ENCODE measurements at regions not wholly inside any gene's neighbourhood (a gene's known extent, or its start where the extent isn't known, plus 50 kb on each side); places are given as distances from the start of the nearest gene placed in this dataset.

GRCh38 chr12:94767956-94768355, 117.6 kb upstream of the TMCC3 start:
- no peaks in the 10 kb centered on the region for H3K9me2 ChIP-seq (replicated peaks; ENCODE audit: insufficient read depth)
- H3K9me3 ChIP-seq (ENCODE audit: low read depth): no peaks in the 10 kb centered on the region
- no peak overlapping the region for H3K4me3 ChIP-seq
- H3K79me2 ChIP-seq: no peaks in the 10 kb centered on the region
- no peak overlapping the region for H2AFZ ChIP-seq
- H3K4me2 ChIP-seq: no peak overlapping the region
- H3K27ac ChIP-seq: no peak overlapping the region
- WGBS (ENCODE audit: low lambda C conversion rate, missing lambda C conversion rate): 95% methylated on average over 5 of the region's 5 CpGs
- H4K20me1 ChIP-seq (ENCODE audit: insufficient read depth, poor library complexity, severe bottlenecking): no peaks in the 10 kb centered on the region
- no peaks in the 10 kb centered on the region for H3K27me3 ChIP-seq
- TF ChIP-seq CTCF (IDR thresholded peaks at IDR 0.05; ENCODE audit: poor library complexity): no peak
- no peak for TF ChIP-seq EZH2phosphoT487 (IDR thresholded peaks at IDR 0.05; ENCODE audit: low read depth, severe bottlenecking, unreplicated experiment)
- no peak for TF ChIP-seq EZH2 (IDR thresholded peaks at IDR 0.05; ENCODE audit: borderline replicate concordance)
- H3K36me3 ChIP-seq (replicated peaks; ENCODE audit: insufficient read depth, low read depth): no peaks in the 10 kb centered on the region
- peaks cover 17% of the 10 kb centered on the region for H3K4me1 ChIP-seq (ENCODE audit: insufficient read depth)
- DNase-seq (ENCODE audit: low spot score): no peak

- H3K9me3 ChIP-seq (ENCODE audit: low read depth): no peaks in the 10 kb centered on the region
- no peaks in the 10 kb centered on the region for H3K27me3 ChIP-seq
- no peaks in the 10 kb centered on the region for H3K36me3 ChIP-seq (replicated peaks; ENCODE audit: insufficient read depth, low read depth)
- H2AFZ ChIP-seq: no peak overlapping the region
- no peak overlapping the region for H3K4me2 ChIP-seq
- TF ChIP-seq CTCF (IDR thresholded peaks at IDR 0.05; ENCODE audit: poor library complexity) (no peak), EZH2 (IDR thresholded peaks at IDR 0.05; ENCODE audit: borderline replicate concordance) (no peak)
- H4K20me1 ChIP-seq (ENCODE audit: insufficient read depth, poor library complexity, severe bottlenecking): no peaks in the 10 kb centered on the region
- peaks cover 17% of the 10 kb centered on the region for H3K4me1 ChIP-seq (ENCODE audit: insufficient read depth)
- no peak overlapping the region for H3K27ac ChIP-seq
- 97% methylated on average over 1 of the region's 1 CpG for WGBS (ENCODE audit: low lambda C conversion rate, missing lambda C conversion rate)
- H3K79me2 ChIP-seq: no peaks in the 10 kb centered on the region
- no peaks in the 10 kb centered on the region for H3K9me2 ChIP-seq (replicated peaks; ENCODE audit: insufficient read depth)
- H3K4me3 ChIP-seq: no peak overlapping the region
- no peak for DNase-seq (ENCODE audit: low spot score)
These were observed 116.0 kb upstream of the TMCC3 start for GRCh38 chr12:94766397-94766796.

- Histone ChIP-seq H3K9me3 (ENCODE audit: low read depth) (no peaks in the 10 kb centered on the region), H3K4me1 (ENCODE audit: insufficient read depth) (peaks cover 3% of the 10 kb centered on the region), H3K4me2 (no peak overlapping the region), H3K27me3 (no peaks in the 10 kb centered on the region), H3K9me2 (replicated peaks; ENCODE audit: insufficient read depth) (no peaks in the 10 kb centered on the region), H3K4me3 (no peak overlapping the region), H3K79me2 (no peaks in the 10 kb centered on the region), H2AFZ (no peak overlapping the region), H3K27ac (no peak overlapping the region), H4K20me1 (ENCODE audit: insufficient read depth, poor library complexity, severe bottlenecking) (no peaks in the 10 kb centered on the region), H3K36me3 (replicated peaks; ENCODE audit: insufficient read depth, low read depth) (no peaks in the 10 kb centered on the region)
- 89% methylated on average over 6 of the region's 6 CpGs for WGBS (ENCODE audit: low lambda C conversion rate, missing lambda C conversion rate)
- DNase-seq (ENCODE audit: low spot score): no peak
- TF ChIP-seq EZH2 (IDR thresholded peaks at IDR 0.05; ENCODE audit: borderline replicate concordance) (no peak), EZH2phosphoT487 (IDR thresholded peaks at IDR 0.05; ENCODE audit: low read depth, severe bottlenecking, unreplicated experiment) (no peak), CTCF (IDR thresholded peaks at IDR 0.05; ENCODE audit: poor library complexity) (no peak)
These were observed 113.1 kb upstream of the TMCC3 start for GRCh38 chr12:94763462-94763861.

DNA sequence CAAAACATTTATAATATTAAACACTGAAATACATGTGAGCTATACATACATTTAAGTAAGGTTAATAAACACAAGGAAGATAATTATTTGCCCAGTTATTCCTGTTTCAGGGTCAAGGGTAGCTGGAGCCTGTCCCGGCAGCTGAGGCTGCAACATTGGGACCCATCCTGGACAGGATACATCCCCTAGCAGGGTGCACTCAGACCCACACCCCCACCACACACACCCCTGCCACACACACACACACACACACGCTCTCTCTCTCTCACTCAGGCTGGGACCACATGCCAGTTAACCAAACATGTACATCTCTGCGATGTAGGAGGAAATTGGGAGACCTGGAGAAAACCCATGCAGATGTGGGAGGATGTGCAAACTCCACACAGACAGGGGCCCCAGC, 112.6 kb upstream of the TMCC3 start:
- peaks cover 3% of the 10 kb centered on the region for H3K4me1 ChIP-seq (ENCODE audit: insufficient read depth)
- 68% methylated on average over 3 of the region's 3 CpGs for WGBS (ENCODE audit: low lambda C conversion rate, missing lambda C conversion rate)
- no peak overlapping the region for H3K4me2 ChIP-seq
- no peak overlapping the region for H2AFZ ChIP-seq
- DNase-seq (ENCODE audit: low spot score): no peak
- no peaks in the 10 kb centered on the region for H4K20me1 ChIP-seq (ENCODE audit: insufficient read depth, poor library complexity, severe bottlenecking)
- no peak for TF ChIP-seq EZH2phosphoT487 (IDR thresholded peaks at IDR 0.05; ENCODE audit: low read depth, severe bottlenecking, unreplicated experiment)
- no peak for TF ChIP-seq CTCF (IDR thresholded peaks at IDR 0.05; ENCODE audit: poor library complexity)
- H3K36me3 ChIP-seq (replicated peaks; ENCODE audit: insufficient read depth, low read depth): no peaks in the 10 kb centered on the region
- H3K27ac ChIP-seq: no peak overlapping the region
- no peaks in the 10 kb centered on the region for H3K27me3 ChIP-seq
- no peaks in the 10 kb centered on the region for H3K79me2 ChIP-seq
- H3K9me2 ChIP-seq (replicated peaks; ENCODE audit: insufficient read depth): no peaks in the 10 kb centered on the region
- H3K4me3 ChIP-seq: no peak overlapping the region
- no peaks in the 10 kb centered on the region for H3K9me3 ChIP-seq (ENCODE audit: low read depth)

Measured in hepatocyte (in vitro differentiated cells).